ENCODE measurements at regions not wholly inside any gene's neighbourhood (a gene's known extent, or its start where the extent isn't known, plus 50 kb on each side); places are given as distances from the start of the nearest gene placed in this dataset.
"Not testable (repeated sequence)": the region's sequence is repeated elsewhere in the genome, so short reads cannot be mapped to it uniquely, and the experiment has no call there.

DNA sequence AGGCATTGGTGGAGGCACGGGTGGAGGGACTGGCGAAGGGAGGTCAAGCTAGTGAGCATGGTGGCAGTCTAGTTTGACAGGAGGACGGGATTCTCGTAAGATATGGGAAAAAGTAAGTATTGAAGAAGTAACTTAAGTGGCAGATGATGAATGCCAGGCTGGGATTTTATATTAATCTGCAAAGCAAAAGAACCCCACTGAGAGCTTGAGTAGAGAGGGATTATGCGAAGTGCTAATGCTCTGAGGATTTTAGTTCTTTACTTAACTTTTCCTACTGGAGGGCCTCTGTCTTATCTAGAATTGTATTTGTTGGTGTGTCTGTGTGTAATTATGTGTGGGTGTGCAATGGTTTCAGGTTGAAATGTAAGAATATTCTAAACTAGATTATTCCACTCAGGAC lies 327.9 kb downstream of the FAT4 start:
- H3K9me3 Mint-ChIP-seq = peaks cover 3% of the 10 kb centered on the region
- no peak overlapping the region for H3K4me3 Mint-ChIP-seq
- DNase-seq = no peak
- no peaks in the 10 kb centered on the region for H3K27me3 Mint-ChIP-seq (ENCODE audit: low read depth)
- no peaks in the 10 kb centered on the region for H3K36me3 Mint-ChIP-seq (ENCODE audit: low read depth)
- H3K27ac Mint-ChIP-seq = no peak overlapping the region
- H3K4me1 Mint-ChIP-seq (ENCODE audit: low read depth) = no peaks in the 10 kb centered on the region
- CTCF ChIA-PET = no interaction called here
- intact Hi-C loops (cut with micrococcal nuclease) = no loop called here

DNA sequence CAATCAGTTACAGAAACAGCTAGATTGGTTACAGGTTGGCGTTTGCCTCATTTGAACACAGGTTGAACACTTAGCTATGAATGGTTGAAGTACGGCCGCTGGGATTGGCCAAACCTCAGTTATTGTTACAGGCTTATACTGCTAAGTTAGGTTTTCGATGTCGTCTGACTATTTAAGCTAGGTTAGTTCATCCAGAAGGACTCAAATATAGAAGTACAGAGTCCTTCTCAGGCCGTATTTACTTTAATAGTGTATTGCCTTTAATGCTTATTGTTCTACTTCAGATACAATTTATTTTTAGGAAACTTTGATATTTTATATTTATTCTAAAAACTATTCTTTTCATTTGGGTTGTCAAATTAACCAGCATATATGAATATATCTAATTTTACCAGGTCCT lies 334.7 kb downstream of the FAT4 start:
- intact Hi-C loops (cut with micrococcal nuclease) = no loop called here
- CTCF ChIA-PET = no interaction called here
- Mint-ChIP-seq H3K9me3 (peaks cover 4% of the 10 kb centered on the region), H3K36me3 (ENCODE audit: low read depth) (no peaks in the 10 kb centered on the region), H3K27ac (no peak overlapping the region), H3K27me3 (ENCODE audit: low read depth) (no peaks in the 10 kb centered on the region), H3K4me1 (ENCODE audit: low read depth) (no peaks in the 10 kb centered on the region), H3K4me3 (no peak overlapping the region)
- no peak for DNase-seq

DNA sequence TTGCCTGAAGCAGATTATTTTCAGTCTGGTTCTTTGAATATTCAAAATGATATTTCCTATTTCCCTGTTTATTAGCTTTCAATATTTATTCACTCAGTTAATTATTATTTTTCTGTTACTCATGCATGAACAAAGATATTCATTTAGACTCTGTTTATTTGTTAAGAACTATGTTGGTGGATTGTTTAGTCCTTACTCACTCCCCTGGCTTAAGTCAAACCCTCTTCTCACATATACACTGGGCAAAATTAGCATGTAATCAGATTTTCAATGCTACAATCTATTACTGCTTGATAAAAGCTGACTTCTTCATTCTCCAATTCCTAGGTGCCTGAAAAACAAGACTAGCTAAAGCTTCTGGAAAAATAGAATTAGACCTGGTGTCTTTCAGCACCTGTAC lies 335.8 kb downstream of the FAT4 start:
- H3K4me3 Mint-ChIP-seq = no peak overlapping the region
- DNase-seq = no peak
- H3K9me3 Mint-ChIP-seq = peaks cover 4% of the 10 kb centered on the region
- H3K27me3 Mint-ChIP-seq (ENCODE audit: low read depth) = no peaks in the 10 kb centered on the region
- intact Hi-C loops (cut with micrococcal nuclease) = no loop called here
- no peak overlapping the region for H3K27ac Mint-ChIP-seq
- CTCF ChIA-PET = no interaction called here
- no peaks in the 10 kb centered on the region for H3K4me1 Mint-ChIP-seq (ENCODE audit: low read depth)
- no peaks in the 10 kb centered on the region for H3K36me3 Mint-ChIP-seq (ENCODE audit: low read depth)

DNA sequence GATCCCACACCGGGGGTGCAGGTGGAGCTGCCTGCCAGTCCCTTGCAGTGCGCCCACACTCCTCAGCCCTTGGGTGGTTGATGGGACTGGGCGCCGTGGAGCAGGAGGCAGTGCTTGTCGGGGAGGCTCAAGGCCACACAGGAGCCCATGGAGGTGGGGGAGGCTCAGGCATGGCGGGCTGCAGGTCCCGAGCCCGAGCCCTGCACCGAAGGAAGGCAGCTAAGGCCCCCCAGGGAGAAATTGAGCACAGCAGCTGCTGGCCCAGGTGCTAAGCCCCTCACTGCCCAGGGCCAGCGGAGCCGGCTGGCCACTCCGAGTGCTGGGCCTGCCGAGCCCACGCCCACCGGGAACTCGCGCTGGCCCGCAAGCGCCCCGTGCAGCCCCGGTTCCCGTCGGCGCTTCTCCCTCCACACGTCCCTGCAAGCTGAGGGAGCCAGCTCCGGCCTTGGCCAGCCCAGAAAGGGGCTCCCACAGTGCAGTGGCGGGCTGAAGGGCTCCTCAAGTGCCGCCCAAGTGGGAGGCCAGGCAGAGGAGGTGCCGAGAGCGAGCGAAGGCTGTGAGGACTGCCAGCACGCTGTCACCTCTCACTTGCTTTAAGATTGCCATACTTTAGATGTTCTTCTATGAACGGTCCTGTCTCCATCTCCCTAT lies 337.1 kb downstream of the FAT4 start:
- H3K36me3 Mint-ChIP-seq (ENCODE audit: low read depth); DNase-seq; H3K27me3 Mint-ChIP-seq (ENCODE audit: low read depth); H3K4me1 Mint-ChIP-seq (ENCODE audit: low read depth); H3K27ac Mint-ChIP-seq; intact Hi-C loops (cut with micrococcal nuclease); H3K9me3 Mint-ChIP-seq; H3K4me3 Mint-ChIP-seq; CTCF ChIA-PET: not testable (repeated sequence)

DNA sequence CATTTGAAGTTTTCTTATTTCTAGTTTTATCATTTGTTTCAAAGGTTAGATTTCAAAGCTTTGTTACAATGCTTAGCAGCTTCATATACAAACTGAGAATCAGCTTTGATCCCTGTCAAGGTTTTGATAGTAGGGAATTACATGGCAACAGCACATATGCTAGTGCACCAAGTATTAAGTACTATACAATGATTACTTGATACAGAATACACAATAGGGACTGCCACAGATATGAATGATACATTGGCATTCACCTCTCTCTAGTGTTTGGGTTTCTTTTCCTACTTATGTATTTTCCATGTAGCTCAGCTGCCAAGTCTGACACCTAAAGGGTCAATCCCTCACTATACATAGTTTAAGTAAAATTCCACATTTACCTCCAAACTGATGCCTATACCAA lies 344.0 kb downstream of the FAT4 start:
- CTCF ChIA-PET = interaction anchor here (0.6 kb wide), 1 partner anchor 37 kb away, joined by 5 read pairs; no protein-coding TSS in a partner anchor
- DNase-seq = no peak
- Mint-ChIP-seq H3K9me3 (peaks cover 2% of the 10 kb centered on the region), H3K27ac (no peak overlapping the region), H3K27me3 (ENCODE audit: low read depth) (no peaks in the 10 kb centered on the region), H3K4me1 (ENCODE audit: low read depth) (no peaks in the 10 kb centered on the region), H3K36me3 (ENCODE audit: low read depth) (no peaks in the 10 kb centered on the region), H3K4me3 (no peak overlapping the region)
- intact Hi-C loops (cut with micrococcal nuclease) = no loop called here

DNA sequence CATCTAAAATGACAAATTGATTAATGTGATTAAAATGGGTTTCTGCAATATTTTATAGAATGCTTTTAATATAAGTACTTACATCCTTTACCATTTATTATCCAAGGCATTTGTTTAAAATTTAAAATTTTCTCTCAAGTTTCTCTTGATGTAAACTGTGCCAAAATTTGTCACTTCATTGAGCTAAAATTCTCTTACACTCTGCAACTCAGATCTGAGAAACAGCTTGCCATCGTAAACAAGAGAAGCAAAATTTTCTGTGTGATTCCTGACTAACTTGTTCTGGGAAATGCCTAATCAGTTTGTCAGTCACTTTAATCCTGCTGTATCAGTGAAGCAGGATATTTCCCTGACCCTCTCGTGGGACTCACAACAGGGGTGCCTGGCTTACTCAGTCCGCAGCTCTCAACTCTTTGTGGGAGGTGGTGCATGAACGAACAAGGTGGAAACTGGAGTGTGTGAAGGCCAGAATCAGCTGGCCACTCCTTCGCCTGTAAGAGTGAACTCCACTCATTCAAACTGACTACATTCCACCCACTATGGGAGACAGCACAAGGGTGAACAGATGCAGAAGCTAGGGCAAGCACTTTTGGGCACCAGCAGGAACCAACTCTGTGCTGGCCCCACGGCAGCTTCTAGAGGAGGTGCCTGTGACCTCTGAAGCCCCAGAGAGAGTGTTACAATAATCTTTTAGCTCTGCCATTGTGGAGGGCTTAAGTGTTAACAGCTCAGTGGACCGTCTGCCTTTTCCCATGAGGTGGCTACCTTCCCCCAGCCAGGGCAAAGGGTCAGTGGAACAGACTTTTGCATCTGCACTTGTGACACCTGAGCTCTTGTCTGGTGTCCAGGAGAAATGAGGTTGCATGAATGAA lies 349.4 kb downstream of the FAT4 start:
- CTCF ChIA-PET = no interaction called here
- H3K27me3 Mint-ChIP-seq (ENCODE audit: low read depth) = no peaks in the 10 kb centered on the region
- H3K9me3 Mint-ChIP-seq = peaks cover 2% of the 10 kb centered on the region
- H3K27ac Mint-ChIP-seq = no peak overlapping the region
- no peak for DNase-seq
- H3K36me3 Mint-ChIP-seq (ENCODE audit: low read depth) = no peaks in the 10 kb centered on the region
- no peak overlapping the region for H3K4me3 Mint-ChIP-seq
- no peaks in the 10 kb centered on the region for H3K4me1 Mint-ChIP-seq (ENCODE audit: low read depth)
- intact Hi-C loops (cut with micrococcal nuclease) = no loop called here

DNA sequence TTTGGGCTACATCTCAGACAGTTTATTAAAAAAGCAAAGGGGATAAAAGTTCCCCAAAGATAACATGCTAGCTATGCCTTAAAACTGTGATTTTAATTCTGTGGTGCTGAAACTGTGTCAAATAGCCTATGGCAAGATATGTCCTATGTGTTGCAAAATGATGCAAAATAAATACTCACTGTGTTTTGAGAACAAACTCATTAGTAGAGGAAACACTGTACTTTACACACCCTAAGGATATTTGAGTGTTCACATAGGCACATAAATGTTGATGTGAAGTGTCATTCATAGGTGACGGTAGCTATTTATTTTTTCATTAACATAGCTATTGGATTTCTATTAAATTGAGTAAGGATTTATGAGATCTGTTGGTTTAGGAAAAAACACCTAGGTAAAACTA lies 351.9 kb downstream of the FAT4 start:
- Mint-ChIP-seq H3K36me3 (ENCODE audit: low read depth) (no peaks in the 10 kb centered on the region), H3K4me1 (ENCODE audit: low read depth) (no peaks in the 10 kb centered on the region), H3K4me3 (no peak overlapping the region), H3K27ac (no peak overlapping the region), H3K9me3 (peaks cover 2% of the 10 kb centered on the region), H3K27me3 (ENCODE audit: low read depth) (no peaks in the 10 kb centered on the region)
- CTCF ChIA-PET = no interaction called here
- intact Hi-C loops (cut with micrococcal nuclease) = no loop called here
- DNase-seq = no peak

DNA sequence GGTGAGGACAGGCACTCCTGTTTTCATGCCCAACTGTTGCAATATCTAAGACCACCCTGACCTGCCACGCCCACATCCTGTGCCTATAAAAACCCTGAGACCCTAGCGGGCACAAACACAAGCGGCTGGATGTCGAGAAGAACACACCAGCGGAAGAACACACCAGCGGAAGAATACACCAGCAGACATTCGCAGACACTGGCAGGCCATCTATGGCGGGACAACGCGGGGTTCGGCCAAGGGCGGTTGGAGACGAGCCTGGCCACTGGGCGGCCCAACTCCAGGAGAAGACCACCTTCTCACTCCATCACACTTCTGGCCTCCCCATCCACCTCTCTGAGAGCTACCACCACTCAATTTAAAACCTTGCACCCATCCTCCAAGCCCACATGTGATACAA lies 361.4 kb downstream of the FAT4 start:
- DNase-seq = no peak
- Mint-ChIP-seq H3K27me3 (ENCODE audit: low read depth) (no peaks in the 10 kb centered on the region), H3K36me3 (ENCODE audit: low read depth) (no peaks in the 10 kb centered on the region), H3K9me3 (peaks cover 3% of the 10 kb centered on the region), H3K27ac (no peak overlapping the region), H3K4me3 (no peak overlapping the region), H3K4me1 (ENCODE audit: low read depth) (no peaks in the 10 kb centered on the region)
- CTCF ChIA-PET = no interaction called here
- intact Hi-C loops (cut with micrococcal nuclease) = no loop called here

DNA sequence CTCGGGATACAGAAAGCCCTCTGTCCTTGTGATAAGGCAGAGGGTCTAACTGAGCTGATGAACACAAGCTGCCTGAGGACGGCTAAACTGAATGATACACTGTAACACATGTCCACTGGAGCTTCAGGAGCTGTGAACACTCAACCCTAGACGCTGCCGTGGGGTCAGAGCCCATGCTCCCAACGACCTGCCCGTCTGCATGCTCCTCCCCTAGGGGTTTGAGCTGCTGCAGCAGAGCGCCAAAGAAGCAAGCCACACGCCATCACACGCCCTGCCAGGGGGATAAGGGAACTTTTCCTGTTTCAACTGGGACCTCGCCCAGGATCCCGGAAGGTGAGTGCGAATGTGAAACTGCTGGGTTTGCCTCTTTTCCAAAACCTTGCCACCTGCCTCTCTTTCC lies 361.8 kb downstream of the FAT4 start:
- CTCF ChIA-PET = no interaction called here
- DNase-seq = no peak
- no peaks in the 10 kb centered on the region for H3K4me1 Mint-ChIP-seq (ENCODE audit: low read depth)
- intact Hi-C loops (cut with micrococcal nuclease) = no loop called here
- no peak overlapping the region for H3K27ac Mint-ChIP-seq
- no peaks in the 10 kb centered on the region for H3K36me3 Mint-ChIP-seq (ENCODE audit: low read depth)
- no peak overlapping the region for H3K4me3 Mint-ChIP-seq
- peaks cover 3% of the 10 kb centered on the region for H3K9me3 Mint-ChIP-seq
- no peaks in the 10 kb centered on the region for H3K27me3 Mint-ChIP-seq (ENCODE audit: low read depth)

DNA sequence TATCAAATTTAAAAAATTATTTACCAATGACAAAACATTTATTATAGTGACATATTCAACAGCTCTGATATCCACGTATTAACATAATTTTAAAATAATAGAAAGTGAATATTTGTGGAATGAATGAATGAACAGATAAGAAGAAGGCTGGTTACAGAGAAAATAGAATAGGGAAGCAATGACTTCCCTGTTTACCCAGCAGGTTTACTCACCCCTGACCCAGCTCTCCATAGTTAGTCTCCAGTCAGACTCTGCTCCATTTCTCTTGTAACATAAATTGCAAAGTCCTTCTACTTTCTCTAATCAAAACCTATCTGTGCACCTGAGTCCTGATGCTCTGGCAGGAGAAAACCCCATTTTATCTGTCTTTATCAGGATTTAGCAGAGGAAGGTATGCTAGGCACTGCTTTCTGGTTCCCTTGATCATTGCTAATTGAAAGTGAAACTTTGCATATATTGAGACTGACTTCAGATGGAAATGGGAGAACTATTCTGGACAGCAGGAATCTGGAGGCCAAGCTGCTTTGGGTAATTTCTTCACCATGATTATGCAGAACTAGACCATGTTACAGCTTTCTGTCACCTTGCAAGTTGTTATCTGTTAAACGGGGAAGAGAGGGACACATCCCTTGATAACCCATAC lies 363.0 kb downstream of the FAT4 start:
- no peak overlapping the region for H3K27ac Mint-ChIP-seq
- no peaks in the 10 kb centered on the region for H3K36me3 Mint-ChIP-seq (ENCODE audit: low read depth)
- intact Hi-C loops (cut with micrococcal nuclease) = no loop called here
- DNase-seq = no peak
- H3K9me3 Mint-ChIP-seq = peaks cover 3% of the 10 kb centered on the region
- no peaks in the 10 kb centered on the region for H3K27me3 Mint-ChIP-seq (ENCODE audit: low read depth)
- no peaks in the 10 kb centered on the region for H3K4me1 Mint-ChIP-seq (ENCODE audit: low read depth)
- CTCF ChIA-PET = no interaction called here
- H3K4me3 Mint-ChIP-seq = no peak overlapping the region

DNA sequence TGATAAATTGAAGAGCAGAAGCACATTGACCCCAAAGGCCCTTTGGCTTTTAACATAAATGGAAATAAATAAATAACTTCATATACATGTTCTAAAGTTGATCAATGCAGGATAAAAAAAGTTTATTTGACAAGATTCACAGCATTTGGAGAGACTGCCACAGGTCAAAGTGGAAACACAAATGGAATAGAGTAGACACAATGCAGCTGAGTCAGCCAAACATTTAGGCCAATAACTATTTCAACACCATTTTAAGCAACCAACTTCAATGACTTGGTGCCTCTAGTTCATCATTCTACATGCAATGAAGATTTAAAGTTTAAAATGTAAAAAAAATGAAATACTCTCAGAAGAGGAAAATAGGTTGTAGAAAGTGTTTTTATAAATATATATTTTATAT lies 365.2 kb downstream of the FAT4 start:
- no peak overlapping the region for H3K4me3 Mint-ChIP-seq
- no peaks in the 10 kb centered on the region for H3K36me3 Mint-ChIP-seq (ENCODE audit: low read depth)
- CTCF ChIA-PET = no interaction called here
- H3K27me3 Mint-ChIP-seq (ENCODE audit: low read depth) = no peaks in the 10 kb centered on the region
- DNase-seq = no peak
- intact Hi-C loops (cut with micrococcal nuclease) = no loop called here
- no peaks in the 10 kb centered on the region for H3K4me1 Mint-ChIP-seq (ENCODE audit: low read depth)
- no peak overlapping the region for H3K27ac Mint-ChIP-seq
- H3K9me3 Mint-ChIP-seq = peaks cover 3% of the 10 kb centered on the region

DNA sequence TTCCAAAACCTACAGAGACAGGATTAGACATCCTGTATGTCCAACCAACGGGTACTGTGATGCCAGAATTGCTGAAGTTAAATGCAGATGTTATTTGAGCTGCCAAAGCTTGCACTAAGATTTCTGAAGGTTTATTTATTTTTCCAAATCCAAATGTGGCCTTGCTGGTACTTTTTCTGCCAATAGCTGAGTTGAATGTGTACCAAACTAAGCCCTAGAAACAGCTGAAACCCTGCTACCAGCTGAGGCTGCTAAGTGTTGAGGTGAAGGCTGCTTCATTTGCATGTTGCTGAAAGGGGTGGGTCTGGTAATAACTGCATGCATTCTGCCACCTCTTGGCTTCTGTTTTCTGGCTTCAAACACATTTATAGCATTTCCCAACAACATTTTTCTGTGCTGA lies 366.5 kb downstream of the FAT4 start:
- Mint-ChIP-seq H3K4me1 (ENCODE audit: low read depth) (no peaks in the 10 kb centered on the region), H3K9me3 (peaks cover 1% of the 10 kb centered on the region), H3K27ac (no peak overlapping the region), H3K36me3 (ENCODE audit: low read depth) (no peaks in the 10 kb centered on the region), H3K27me3 (ENCODE audit: low read depth) (no peaks in the 10 kb centered on the region), H3K4me3 (no peak overlapping the region)
- CTCF ChIA-PET = no interaction called here
- no peak for DNase-seq
- intact Hi-C loops (cut with micrococcal nuclease) = no loop called here

DNA sequence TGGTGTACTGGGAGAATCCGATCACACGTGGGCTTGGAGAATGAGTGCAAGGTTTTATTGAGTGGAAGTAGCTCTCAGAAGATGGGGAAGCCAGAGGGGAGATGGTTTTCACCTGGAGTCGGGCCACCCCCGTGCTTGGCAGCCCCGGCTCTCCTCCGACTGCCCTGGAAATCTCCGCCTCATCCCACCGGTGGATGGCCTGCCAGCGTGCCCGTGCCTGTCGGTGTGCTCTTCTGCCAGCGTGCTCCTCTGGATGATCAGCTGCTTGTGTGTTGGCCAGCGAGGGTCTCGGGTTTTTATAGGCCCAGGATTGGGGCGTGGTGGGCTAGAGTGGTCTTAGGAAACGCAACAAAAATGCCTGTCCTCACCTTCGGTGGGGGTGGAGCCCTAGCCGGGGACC lies 368.0 kb downstream of the FAT4 start:
- Mint-ChIP-seq H3K27me3 (ENCODE audit: low read depth) (no peaks in the 10 kb centered on the region), H3K27ac (no peak overlapping the region), H3K36me3 (ENCODE audit: low read depth) (no peaks in the 10 kb centered on the region), H3K4me3 (no peak overlapping the region), H3K9me3 (peaks cover 1% of the 10 kb centered on the region), H3K4me1 (ENCODE audit: low read depth) (no peaks in the 10 kb centered on the region)
- no peak for DNase-seq
- intact Hi-C loops (cut with micrococcal nuclease) = no loop called here
- CTCF ChIA-PET = no interaction called here
